ENCODE measurements at regions not wholly inside any gene's neighbourhood (a gene's known extent, or its start where the extent isn't known, plus 50 kb on each side); places are given as distances from the start of the nearest gene placed in this dataset.

- WGBS (ENCODE audit: insufficient coverage) = 84% methylated on average over 12 of the region's 15 CpGs
- Histone ChIP-seq H3K27ac (ENCODE audit: low read depth in 1 of 2, low read length in 2 of 2) (no peak overlapping the region), H3K36me3 (replicated peaks in 1 of 2; ENCODE audit: control insufficient read depth in 1 of 2, insufficient read depth in 2 of 2, low read length in 2 of 2) (no peaks in the 10 kb centered on the region), H3K9ac (ENCODE audit: insufficient read depth, low read length, poor library complexity, severe bottlenecking) (no peak overlapping the region), H3K4me2 (replicated peaks; ENCODE audit: extremely low read depth, low read length, poor library complexity, severe bottlenecking) (no peak overlapping the region), H3K27me3 (ENCODE audit: control insufficient read depth in 2 of 2, insufficient read depth in 2 of 2, low read length in 2 of 2) (peaks cover 0 to 11% of the 10 kb centered on the region in 2 donors), H3K4me1 (ENCODE audit: control insufficient read depth in 1 of 2, insufficient read depth in 2 of 2, low read length in 2 of 2) (no peaks in the 10 kb centered on the region), H3K79me2 (ENCODE audit: insufficient read depth, low read length) (no peaks in the 10 kb centered on the region), H3K9me3 (replicated peaks in 1 of 2; ENCODE audit: control insufficient read depth in 1 of 2, insufficient read depth in 1 of 2, low read length in 2 of 2) (no peaks in the 10 kb centered on the region), H4K20me1 (ENCODE audit: insufficient read depth, low read length) (no peaks in the 10 kb centered on the region), H2AFZ (ENCODE audit: insufficient read depth, low read depth, low read length, poor library complexity, severe bottlenecking) (no peak overlapping the region), H3K4me3 (replicated peaks in 1 of 3; ENCODE audit: low read depth in 2 of 3, low read length in 3 of 3) (no peak overlapping the region)
- Mint-ChIP-seq H3K4me3 (no peak overlapping the region), H3K27ac (no peak overlapping the region), H3K27me3 (ENCODE audit: low read depth in 3 of 3) (peaks cover 11 to 26% (median 17%) of the 10 kb centered on the region in 3 donors), H3K4me1 (no peaks in the 10 kb centered on the region), H3K9me3 (peaks cover 0 to 3% (median 0%) of the 10 kb centered on the region in 7 donors), H3K36me3 (no peaks in the 10 kb centered on the region)
- TF ChIP-seq CTCF (IDR thresholded peaks at IDR 0.05) = no peak
- no peak for DNase-seq
- intact Hi-C loops (cut with micrococcal nuclease) = no loop called here
These were observed 91.6 kb downstream of the TEX29 start for GRCh38 chr13:111411919-111412650.

- H3K27me3 Mint-ChIP-seq (ENCODE audit: low read depth in 3 of 3) = peaks cover 11 to 28% (median 18%) of the 10 kb centered on the region in 3 donors
- H3K4me1 ChIP-seq (ENCODE audit: control insufficient read depth in 1 of 2, insufficient read depth in 2 of 2, low read length in 2 of 2) = no peaks in the 10 kb centered on the region
- intact Hi-C loops (cut with micrococcal nuclease) = no loop called here
- DNase-seq = no peak
- H3K27me3 ChIP-seq (ENCODE audit: control insufficient read depth in 2 of 2, insufficient read depth in 2 of 2, low read length in 2 of 2) = peaks cover 0 to 11% of the 10 kb centered on the region in 2 donors
- no peak overlapping the region for H3K4me2 ChIP-seq (replicated peaks; ENCODE audit: extremely low read depth, low read length, poor library complexity, severe bottlenecking)
- H2AFZ ChIP-seq (ENCODE audit: insufficient read depth, low read depth, low read length, poor library complexity, severe bottlenecking) = no peak overlapping the region
- H3K9me3 Mint-ChIP-seq = peaks cover 0 to 3% (median 0%) of the 10 kb centered on the region in 7 donors
- no peaks in the 10 kb centered on the region for H3K79me2 ChIP-seq (ENCODE audit: insufficient read depth, low read length)
- H3K9ac ChIP-seq (ENCODE audit: insufficient read depth, low read length, poor library complexity, severe bottlenecking) = no peak overlapping the region
- H3K9me3 ChIP-seq (replicated peaks in 1 of 2; ENCODE audit: control insufficient read depth in 1 of 2, insufficient read depth in 1 of 2, low read length in 2 of 2) = no peaks in the 10 kb centered on the region
- no peaks in the 10 kb centered on the region for H3K4me1 Mint-ChIP-seq
- H3K4me3 Mint-ChIP-seq = peak overlapping the region in 1 of 2 donors; percentile 46
- 86% methylated on average over 16 of the region's 19 CpGs for WGBS (ENCODE audit: insufficient coverage)
- TF ChIP-seq CTCF (IDR thresholded peaks at IDR 0.05) = no peak
- H3K27ac Mint-ChIP-seq = no peak overlapping the region
- no peak overlapping the region for H3K4me3 ChIP-seq (replicated peaks in 1 of 3; ENCODE audit: low read depth in 2 of 3, low read length in 3 of 3)
- no peaks in the 10 kb centered on the region for H3K36me3 ChIP-seq (replicated peaks in 1 of 2; ENCODE audit: control insufficient read depth in 1 of 2, insufficient read depth in 2 of 2, low read length in 2 of 2)
- H3K27ac ChIP-seq (ENCODE audit: low read depth in 1 of 2, low read length in 2 of 2) = no peak overlapping the region
- H4K20me1 ChIP-seq (ENCODE audit: insufficient read depth, low read length) = no peaks in the 10 kb centered on the region
- H3K36me3 Mint-ChIP-seq = no peaks in the 10 kb centered on the region
These were observed 93.2 kb downstream of the TEX29 start for GRCh38 chr13:111413407-111414187.

All from CD14-positive monocyte (primary cell).